ENCODE measurements at regions not wholly inside any gene's neighbourhood (a gene's known extent, or its start where the extent isn't known, plus 50 kb on each side); places are given as distances from the start of the nearest gene placed in this dataset.

DNA sequence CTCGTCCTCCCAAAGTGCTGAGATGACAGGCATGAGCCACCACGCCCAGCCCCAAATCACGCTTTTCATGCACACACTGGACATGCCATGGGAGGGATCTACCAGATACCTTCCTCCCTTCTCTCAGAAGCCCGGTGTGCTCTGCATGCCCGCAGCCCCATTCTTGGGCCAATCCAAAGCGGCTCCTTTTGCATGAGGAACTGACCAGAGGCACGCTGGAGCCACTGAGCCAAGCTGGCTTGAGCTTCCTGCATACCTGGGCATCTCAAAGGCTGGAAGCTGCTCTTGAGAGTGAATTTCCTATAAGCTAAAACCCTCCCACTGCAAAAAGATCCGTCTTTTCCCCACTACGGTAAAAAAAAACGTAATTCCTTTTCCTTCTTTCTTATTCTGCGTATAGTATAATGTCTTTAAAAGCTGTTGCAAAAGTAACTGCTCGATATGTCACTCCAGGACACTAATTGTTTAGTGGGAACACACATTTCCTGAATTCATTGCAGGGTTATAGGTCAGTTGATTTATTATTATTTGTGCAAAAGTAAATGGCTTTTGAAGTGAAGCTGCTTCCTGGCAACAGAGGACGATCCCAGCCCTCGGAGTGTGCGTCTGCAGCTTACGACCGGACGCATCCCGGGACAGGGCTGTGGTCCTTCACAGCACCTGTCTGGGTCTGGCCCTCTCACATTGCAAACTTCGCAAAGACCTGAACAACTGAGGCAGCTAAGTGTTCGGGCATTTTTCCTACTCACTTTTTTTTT, 61.8 kb upstream of the ETS2 start:
- no peak for ATAC-seq (ENCODE audit: low FRiP score in 2 of 2)
- Histone ChIP-seq H3K9me3 (no peaks in the 10 kb centered on the region), H3K36me3 (no peaks in the 10 kb centered on the region), H3K27me3 (no peaks in the 10 kb centered on the region), H3K4me3 (peak overlapping the region in 1 of 4 donors; percentile 11), H3K4me1 (peaks cover 0 to 5% (median 0%) of the 10 kb centered on the region in 4 donors), H3K27ac (peak overlapping the region in 1 of 4 donors; percentile 21)
- no peak for DNase-seq
- WGBS, 2 donors = 50 to 64% methylated on average over 15 to 21 of the region's 21 CpGs
- TF ChIP-seq POLR2A (IDR thresholded peaks at IDR 0.05) (no peak), POLR2AphosphoS5 (IDR thresholded peaks at IDR 0.05) (no peak), EP300 (IDR thresholded peaks at IDR 0.05) (no peak)
- TF ChIP-seq, protein P1, sequence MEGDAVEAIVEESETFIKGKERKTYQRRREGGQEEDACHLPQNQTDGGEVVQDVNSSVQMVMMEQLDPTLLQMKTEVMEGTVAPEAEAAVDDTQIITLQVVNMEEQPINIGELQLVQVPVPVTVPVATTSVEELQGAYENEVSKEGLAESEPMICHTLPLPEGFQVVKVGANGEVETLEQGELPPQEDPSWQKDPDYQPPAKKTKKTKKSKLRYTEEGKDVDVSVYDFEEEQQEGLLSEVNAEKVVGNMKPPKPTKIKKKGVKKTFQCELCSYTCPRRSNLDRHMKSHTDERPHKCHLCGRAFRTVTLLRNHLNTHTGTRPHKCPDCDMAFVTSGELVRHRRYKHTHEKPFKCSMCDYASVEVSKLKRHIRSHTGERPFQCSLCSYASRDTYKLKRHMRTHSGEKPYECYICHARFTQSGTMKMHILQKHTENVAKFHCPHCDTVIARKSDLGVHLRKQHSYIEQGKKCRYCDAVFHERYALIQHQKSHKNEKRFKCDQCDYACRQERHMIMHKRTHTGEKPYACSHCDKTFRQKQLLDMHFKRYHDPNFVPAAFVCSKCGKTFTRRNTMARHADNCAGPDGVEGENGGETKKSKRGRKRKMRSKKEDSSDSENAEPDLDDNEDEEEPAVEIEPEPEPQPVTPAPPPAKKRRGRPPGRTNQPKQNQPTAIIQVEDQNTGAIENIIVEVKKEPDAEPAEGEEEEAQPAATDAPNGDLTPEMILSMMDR (IDR thresholded peaks at IDR 0.05) = no peak

DNA sequence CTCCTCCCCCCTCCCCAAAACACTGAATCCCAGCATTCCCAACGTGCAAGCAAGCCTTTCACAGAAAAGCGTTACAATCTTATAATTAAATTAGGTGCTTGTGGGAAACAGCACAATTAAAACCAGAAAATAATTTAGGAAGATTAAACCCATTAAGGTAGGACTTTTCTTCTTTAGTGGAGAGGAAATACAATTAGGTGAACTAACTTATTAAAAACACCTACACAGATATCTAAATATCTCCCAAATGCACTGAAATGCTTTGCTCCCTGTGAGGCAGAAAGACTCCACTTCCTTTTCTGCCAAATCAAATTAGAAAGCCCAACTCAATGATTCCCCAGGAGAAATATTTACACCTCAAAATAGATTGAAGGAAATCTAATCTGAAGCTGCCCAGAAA, 60.9 kb upstream of the ETS2 start:
- no peaks in the 10 kb centered on the region for H3K36me3 ChIP-seq
- H3K9me3 ChIP-seq = no peaks in the 10 kb centered on the region
- no peak for DNase-seq
- WGBS, 2 donors = 86 to 89% methylated on average over 2 of the region's 2 CpGs
- peaks cover 0 to 5% (median 0%) of the 10 kb centered on the region in 4 donors for H3K4me1 ChIP-seq
- H3K4me3 ChIP-seq = no peak overlapping the region
- ATAC-seq (ENCODE audit: low FRiP score in 2 of 2) = no peak
- no peaks in the 10 kb centered on the region for H3K27me3 ChIP-seq
- H3K27ac ChIP-seq = no peak overlapping the region
- TF ChIP-seq POLR2A (IDR thresholded peaks at IDR 0.05) = no peak
- TF ChIP-seq POLR2AphosphoS5 (IDR thresholded peaks at IDR 0.05) = no peak
- TF ChIP-seq EP300 (IDR thresholded peaks at IDR 0.05) = no peak
- TF ChIP-seq, protein P1 (IDR thresholded peaks at IDR 0.05) = no peak

DNA sequence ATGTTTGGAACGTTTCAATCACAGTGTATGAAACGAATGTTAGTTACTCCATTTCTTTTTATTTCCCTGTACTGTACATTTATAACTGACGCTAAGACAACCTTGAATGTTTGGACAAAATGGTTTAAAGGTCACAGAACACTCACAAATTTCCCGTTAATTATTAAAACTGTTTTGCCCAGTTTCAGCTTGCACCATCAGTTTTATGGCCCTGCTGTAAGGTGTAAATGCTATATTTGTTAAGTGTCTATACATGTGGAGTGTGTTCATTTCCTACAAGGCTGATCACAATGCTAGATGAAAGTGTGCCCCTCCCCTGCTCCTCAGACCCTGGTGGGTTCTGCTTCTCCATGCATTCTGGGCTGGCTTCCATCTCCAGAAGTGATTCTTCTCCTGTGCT, 57.9 kb upstream of the ETS2 start:
- ATAC-seq (ENCODE audit: low FRiP score in 2 of 2) = no peak
- no peak for DNase-seq
- 78 to 88% methylated on average over 4 of the region's 4 CpGs for WGBS, 2 donors

DNA sequence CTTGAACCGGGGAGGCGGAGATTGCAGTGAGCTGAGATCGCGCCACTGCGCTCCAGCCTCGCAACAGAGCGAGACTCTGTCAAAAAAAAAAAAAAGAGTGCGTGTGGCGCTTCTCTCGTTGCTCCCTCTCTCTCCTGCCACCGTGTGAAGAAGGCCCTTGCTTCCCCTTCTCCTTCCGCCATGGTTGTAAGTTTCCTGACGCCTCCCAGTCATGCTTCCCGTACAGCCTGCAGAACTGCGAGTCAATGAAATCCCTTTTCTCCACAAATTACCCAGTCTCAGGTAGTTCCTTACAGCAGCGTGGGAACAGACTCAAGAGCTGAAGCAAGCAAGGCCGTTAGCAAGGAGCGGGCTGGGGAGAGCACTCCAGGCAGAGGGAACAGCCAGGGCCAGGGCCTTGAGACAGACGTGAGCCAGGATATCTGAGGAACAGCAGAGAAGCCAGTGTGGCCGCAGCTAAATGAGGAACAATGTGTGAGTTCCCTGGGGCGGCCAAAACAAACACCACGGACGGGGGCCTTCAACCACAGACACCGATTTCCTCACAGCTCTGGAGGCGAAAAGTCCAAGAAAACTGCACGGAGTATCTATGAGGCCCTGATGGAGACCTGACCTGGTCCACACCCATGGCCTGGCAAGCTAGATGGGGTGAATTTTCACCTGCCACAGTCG, 54.2 kb upstream of the ETS2 start:
- H3K27ac ChIP-seq = peak overlapping the region; percentile 15 to 69 (median 34)
- peak; percentile 63 to 83 for ATAC-seq (ENCODE audit: low FRiP score in 2 of 2)
- DNase-seq = peak in 1 of 2 donors; percentile 85

More for the DNA sequence above, 57.9 kb upstream of the ETS2 start:
- Histone ChIP-seq H3K27ac (no peak overlapping the region), H3K27me3 (no peaks in the 10 kb centered on the region), H3K36me3 (no peaks in the 10 kb centered on the region), H3K4me3 (no peak overlapping the region), H3K4me1 (peaks cover 3 to 6% (median 6%) of the 10 kb centered on the region in 4 donors), H3K9me3 (no peaks in the 10 kb centered on the region)
- TF ChIP-seq EP300 (IDR thresholded peaks at IDR 0.05) (no peak), POLR2AphosphoS5 (IDR thresholded peaks at IDR 0.05) (no peak), POLR2A (IDR thresholded peaks at IDR 0.05) (no peak)
- TF ChIP-seq, protein P1 (IDR thresholded peaks at IDR 0.05) = no peak

More for the DNA sequence above, 54.2 kb upstream of the ETS2 start:
- Histone ChIP-seq H3K36me3 (no peaks in the 10 kb centered on the region), H3K9me3 (no peaks in the 10 kb centered on the region), H3K27me3 (no peaks in the 10 kb centered on the region), H3K4me1 (peaks cover 15 to 24% (median 17%) of the 10 kb centered on the region in 4 donors), H3K4me3 (no peak overlapping the region)
- TF ChIP-seq, protein P1 (IDR thresholded peaks at IDR 0.05) = no peak
- TF ChIP-seq POLR2A (IDR thresholded peaks at IDR 0.05) = peak in 1 of 4 donors; percentile 48
- no peak for TF ChIP-seq POLR2AphosphoS5 (IDR thresholded peaks at IDR 0.05)
- WGBS, 2 donors = 77 to 81% methylated on average over 27 of the region's 27 CpGs
